Stomach (tissue), 8 donors: ENCODE measurements at regions not wholly inside any gene's neighbourhood (a gene's known extent, or its start where the extent isn't known, plus 50 kb on each side); places are given as distances from the start of the nearest gene placed in this dataset.

Experiments
- DNase-seq, 2 donors: peaks; one replicate each; pipeline versions ENCODE4 v3.0.0 to v3.0.0-alpha.2; 2013 to 2019
- H3K27ac ChIP-seq, 5 donors: fragments of 200-600 bp in 4 of 5; sonication (generic) in 4 of 5; one replicate each; pipeline ENCODE4 v1.5.1; 2013 to 2019; ENCODE audit warnings: mild to moderate bottlenecking in 1 of 5, moderate library complexity in 1 of 5
- H3K27me3 ChIP-seq, 3 donors: fragments of 200-600 bp; sonication (generic); one replicate each; pipeline ENCODE4 v1.5.1; 2017 to 2019; ENCODE audit warnings: mixed run types in 1 of 3
- H3K36me3 ChIP-seq, 4 donors: fragments of 200-600 bp; sonication (generic); 1 replicate in 3 of 4; 2 replicates in 1 of 4; pipeline ENCODE4 v1.5.1; 2016 to 2019
- H3K4me1 ChIP-seq, 4 donors: fragments of 200-600 bp; sonication (generic); one replicate each; pipeline ENCODE4 v1.5.1; 2016 to 2019
- H3K4me3 ChIP-seq, 4 donors: fragments of 200-600 bp; sonication (generic) in 3 of 4; one replicate each; pipeline ENCODE4 v1.5.1; 2016 to 2019; ENCODE audit warnings: mild to moderate bottlenecking in 1 of 4
- H3K9me3 ChIP-seq, 4 donors: fragments of 200-600 bp; sonication (generic); one replicate each; pipeline ENCODE4 v1.5.1; 2016 to 2019
- EP300 ChIP-seq: sonication (generic); formaldehyde crosslinking; IDR thresholded peaks from one replicate; pipeline ENCODE4 v1.6.1; 2017; ENCODE audit warnings: antibody characterized with exemption
- POLR2A ChIP-seq, 4 donors: fragments of 450-650 bp; IDR thresholded peaks; one replicate each; pipeline ENCODE4 v1.6.1; 2016; ENCODE audit warnings: antibody characterized with exemption in 4 of 4, control low read depth in 2 of 4, mild to moderate bottlenecking in 1 of 4, moderate library complexity in 1 of 4
- POLR2AphosphoS5 ChIP-seq, 3 donors: sonication (generic); formaldehyde crosslinking; IDR thresholded peaks; one replicate each; pipeline ENCODE4 v1.6.1; 2016; ENCODE audit warnings: antibody characterized with exemption in 3 of 3
- WGBS, 5 donors: extraction: QIAGEN DNeasy Blood & Tissue Kit in 3 of 5; methylation state at CpG; one replicate each; pipeline versions ENCODE4 v1.1.5 to v1.1.7; 2013 to 2018; 5-methylcytosine and 5-hydroxymethylcytosine counted together
- intact Hi-C: fragments of 100-400 bp; cut with DNase I; formaldehyde crosslinking; loops from one replicate; pipeline ENCODE4 v1.15.1; 2023; ENCODE audit warnings: low total_unique reads
- TF ChIP-seq, protein P1 (sequence below), 7 experiments: fragments of 450-650 bp in 4 of 7; fragments of 200-600 bp in 3 of 7; sonication (generic) in 3 of 7; IDR thresholded peaks; one replicate each; pipeline ENCODE4 v1.5.1; 2016 to 2019; ENCODE audit warnings: antibody characterized with exemption in 7 of 7, control low read depth in 2 of 7, mild to moderate bottlenecking in 1 of 7
- donor health status: healthy with polysubstance abuse.
- donor health status: Bipolar disorder and iron deficiency.
- donor health status: healthy.

DNA sequence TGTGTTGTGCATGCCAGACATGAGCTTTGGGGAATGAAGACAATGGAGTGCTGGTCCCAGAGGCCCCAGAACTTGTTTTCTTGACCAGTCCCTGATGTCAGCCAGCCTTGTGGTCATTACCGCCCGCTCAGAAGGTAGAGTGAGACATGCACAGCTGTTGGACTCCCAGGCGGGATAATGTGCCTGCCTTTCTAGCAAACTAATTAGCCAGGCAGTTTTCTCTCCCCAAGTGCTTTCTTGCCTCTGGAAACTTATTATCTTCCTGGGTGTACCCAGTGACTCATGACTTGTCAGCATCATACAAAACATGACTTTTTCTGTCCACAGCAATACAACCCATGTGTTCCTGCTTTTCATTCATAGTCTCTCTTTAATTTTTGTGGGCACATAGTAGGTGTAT lies 131.1 kb downstream of the RMI1 start:
- DNase-seq: peak in 1 of 2 donors; percentile 21
- Histone ChIP-seq H3K36me3 (no peaks in the 10 kb centered on the region), H3K27me3 (no peaks in the 10 kb centered on the region), H3K4me3 (no peak overlapping the region), H3K9me3 (peaks cover 0 to 4% (median 0%) of the 10 kb centered on the region in 4 donors), H3K27ac (no peak overlapping the region), H3K4me1 (no peaks in the 10 kb centered on the region)
- TF ChIP-seq POLR2A (IDR thresholded peaks at IDR 0.05): no peak
- TF ChIP-seq EP300: no peak
- no peak for TF ChIP-seq POLR2AphosphoS5 (IDR thresholded peaks at IDR 0.05)
- TF ChIP-seq, protein P1, sequence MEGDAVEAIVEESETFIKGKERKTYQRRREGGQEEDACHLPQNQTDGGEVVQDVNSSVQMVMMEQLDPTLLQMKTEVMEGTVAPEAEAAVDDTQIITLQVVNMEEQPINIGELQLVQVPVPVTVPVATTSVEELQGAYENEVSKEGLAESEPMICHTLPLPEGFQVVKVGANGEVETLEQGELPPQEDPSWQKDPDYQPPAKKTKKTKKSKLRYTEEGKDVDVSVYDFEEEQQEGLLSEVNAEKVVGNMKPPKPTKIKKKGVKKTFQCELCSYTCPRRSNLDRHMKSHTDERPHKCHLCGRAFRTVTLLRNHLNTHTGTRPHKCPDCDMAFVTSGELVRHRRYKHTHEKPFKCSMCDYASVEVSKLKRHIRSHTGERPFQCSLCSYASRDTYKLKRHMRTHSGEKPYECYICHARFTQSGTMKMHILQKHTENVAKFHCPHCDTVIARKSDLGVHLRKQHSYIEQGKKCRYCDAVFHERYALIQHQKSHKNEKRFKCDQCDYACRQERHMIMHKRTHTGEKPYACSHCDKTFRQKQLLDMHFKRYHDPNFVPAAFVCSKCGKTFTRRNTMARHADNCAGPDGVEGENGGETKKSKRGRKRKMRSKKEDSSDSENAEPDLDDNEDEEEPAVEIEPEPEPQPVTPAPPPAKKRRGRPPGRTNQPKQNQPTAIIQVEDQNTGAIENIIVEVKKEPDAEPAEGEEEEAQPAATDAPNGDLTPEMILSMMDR (IDR thresholded peaks at IDR 0.05): no peak
- WGBS, 5 donors: 88 to 100% (median 89%) methylated on average over 3 of the region's 3 CpGs
- intact Hi-C loops: no loop called here

DNA sequence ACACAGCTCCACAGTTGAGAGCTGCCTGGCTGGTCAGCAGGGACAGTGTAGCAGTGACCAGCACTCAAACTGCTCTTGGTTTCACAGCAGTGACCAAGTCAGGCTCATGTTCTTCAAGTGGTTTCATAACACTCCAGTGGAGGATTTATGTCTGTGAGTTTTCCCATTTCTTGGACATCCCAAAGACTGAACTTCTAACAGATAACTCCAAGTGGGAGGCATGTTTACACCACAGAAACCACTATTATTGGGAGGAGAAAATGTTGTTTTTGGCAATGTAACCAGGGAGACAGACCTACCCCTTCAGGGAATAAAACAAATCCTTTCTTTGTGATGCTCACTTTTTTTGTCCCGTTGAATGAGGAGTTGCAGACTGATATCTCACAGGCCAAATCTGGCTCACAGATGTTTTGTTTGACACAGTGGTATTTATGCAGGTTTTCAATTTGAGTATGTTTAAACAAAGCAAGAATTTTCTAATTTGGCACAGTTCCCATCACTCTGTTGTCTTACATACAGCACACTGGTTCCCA lies 141.5 kb downstream of the RMI1 start:
- peak in 1 of 2 donors; percentile 52 for DNase-seq
- Histone ChIP-seq H3K36me3 (no peaks in the 10 kb centered on the region), H3K4me1 (peaks cover 0 to 22% (median 13%) of the 10 kb centered on the region in 4 donors), H3K9me3 (peaks cover 0 to 7% (median 0%) of the 10 kb centered on the region in 4 donors), H3K27me3 (no peaks in the 10 kb centered on the region), H3K4me3 (no peak overlapping the region), H3K27ac (no peak overlapping the region)
- TF ChIP-seq POLR2AphosphoS5 (IDR thresholded peaks at IDR 0.05) (no peak), EP300 (no peak), POLR2A (IDR thresholded peaks at IDR 0.05) (no peak)
- TF ChIP-seq, protein P1 (IDR thresholded peaks at IDR 0.05): no peak
- intact Hi-C loops: no loop called here
- 23 to 38% (median 30%) methylated on average over 1 of the region's 1 CpG for WGBS, 5 donors

DNA sequence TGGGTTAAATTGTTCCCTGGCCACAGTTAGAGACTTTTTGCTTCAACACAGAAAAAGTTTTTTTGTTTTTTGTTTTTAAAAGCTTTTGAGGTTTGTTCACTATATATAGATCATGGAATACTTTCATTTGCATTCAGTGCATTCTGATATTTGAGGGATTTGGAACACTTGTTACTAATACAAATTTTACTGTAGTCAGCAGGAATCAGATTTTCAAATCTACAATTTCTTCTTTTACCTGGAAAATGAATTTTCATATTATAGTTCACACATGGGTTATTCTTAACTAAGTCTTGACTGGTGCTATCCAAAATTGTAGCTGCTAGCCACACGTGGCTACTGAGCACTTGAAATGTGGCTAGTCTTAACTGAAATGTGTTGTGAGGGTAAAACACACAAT lies 142.0 kb downstream of the RMI1 start:
- no peaks in the 10 kb centered on the region for H3K27me3 ChIP-seq
- no peak for DNase-seq
- TF ChIP-seq POLR2AphosphoS5 (IDR thresholded peaks at IDR 0.05): no peak
- TF ChIP-seq, protein P1 (IDR thresholded peaks at IDR 0.05): no peak
- no peak overlapping the region for H3K27ac ChIP-seq
- 50 to 69% (median 59%) methylated on average over 1 of the region's 1 CpG for WGBS, 5 donors
- peaks cover 0 to 22% (median 13%) of the 10 kb centered on the region in 4 donors for H3K4me1 ChIP-seq
- H3K36me3 ChIP-seq: no peaks in the 10 kb centered on the region
- no peak overlapping the region for H3K4me3 ChIP-seq
- peaks cover 0 to 3% (median 0%) of the 10 kb centered on the region in 4 donors for H3K9me3 ChIP-seq
- intact Hi-C loops: no loop called here

DNA sequence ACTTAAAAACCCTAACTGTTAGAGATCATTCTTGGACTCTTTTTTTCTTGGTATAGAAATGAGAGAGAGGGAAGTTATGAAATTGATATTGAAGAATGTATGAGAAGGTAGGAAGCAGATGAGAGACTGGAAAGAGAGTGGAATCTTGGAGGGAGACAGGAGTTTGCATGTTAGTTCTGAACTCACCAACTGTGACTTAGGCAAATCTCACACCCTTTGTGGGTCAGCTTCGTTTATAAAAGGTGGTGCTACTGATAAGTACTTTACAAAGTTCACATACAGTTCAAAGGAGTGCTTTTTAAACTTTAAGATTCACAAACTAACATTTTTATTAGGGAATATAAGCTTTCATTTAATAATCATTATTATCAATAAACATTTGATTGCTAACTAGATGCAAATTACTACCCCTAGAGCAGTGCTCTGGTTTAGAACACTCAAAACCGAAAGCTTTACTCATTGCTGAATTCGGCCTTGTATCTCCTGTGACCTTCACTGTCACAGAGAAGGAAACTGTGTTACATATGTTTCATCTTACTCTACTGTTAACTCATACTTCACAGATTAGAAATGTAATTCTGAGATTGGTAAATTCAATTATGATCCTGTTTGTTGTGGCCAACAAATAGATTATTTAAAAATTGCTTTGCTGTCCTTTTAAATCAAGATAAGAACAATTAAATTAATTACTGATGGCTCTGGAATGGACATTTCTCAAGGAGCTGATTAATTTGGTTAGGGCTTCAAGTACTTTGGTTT lies 143.2 kb downstream of the RMI1 start:
- 21 to 60% (median 35%) methylated on average over 3 of the region's 3 CpGs for WGBS, 5 donors
- DNase-seq: no peak
- no peaks in the 10 kb centered on the region for H3K27me3 ChIP-seq
- H3K27ac ChIP-seq: peak overlapping the region in 2 of 5 donors; percentile 53 to 62
- no peak for TF ChIP-seq POLR2AphosphoS5 (IDR thresholded peaks at IDR 0.05)
- no peak for TF ChIP-seq EP300
- TF ChIP-seq, protein P1 (IDR thresholded peaks at IDR 0.05): no peak
- TF ChIP-seq POLR2A (IDR thresholded peaks at IDR 0.05): no peak
- H3K36me3 ChIP-seq: no peaks in the 10 kb centered on the region
- H3K4me1 ChIP-seq: peaks cover 0 to 22% (median 13%) of the 10 kb centered on the region in 4 donors
- intact Hi-C loops: no loop called here
- H3K9me3 ChIP-seq: no peaks in the 10 kb centered on the region
- H3K4me3 ChIP-seq: no peak overlapping the region
